NCI-H2227 (cell line): ENCODE measurements at regions not wholly inside any gene's neighbourhood (a gene's known extent, or its start where the extent isn't known, plus 50 kb on each side); places are given as distances from the start of the nearest gene placed in this dataset.
"Not testable (repeated sequence)": the region's sequence is repeated elsewhere in the genome, so short reads cannot be mapped to it uniquely, and the experiment has no call there.

ENCODE experiments used
- DNase-seq: peaks from one replicate; lab custom pipeline; 2025; ENCODE audit not compliant: unreplicated experiment; lab: John Stamatoyannopoulos, UW

GRCh38 chr10:21036757-21037156, 139.6 kb upstream of the NEBL start:
- DNase-seq = no peak

DNA sequence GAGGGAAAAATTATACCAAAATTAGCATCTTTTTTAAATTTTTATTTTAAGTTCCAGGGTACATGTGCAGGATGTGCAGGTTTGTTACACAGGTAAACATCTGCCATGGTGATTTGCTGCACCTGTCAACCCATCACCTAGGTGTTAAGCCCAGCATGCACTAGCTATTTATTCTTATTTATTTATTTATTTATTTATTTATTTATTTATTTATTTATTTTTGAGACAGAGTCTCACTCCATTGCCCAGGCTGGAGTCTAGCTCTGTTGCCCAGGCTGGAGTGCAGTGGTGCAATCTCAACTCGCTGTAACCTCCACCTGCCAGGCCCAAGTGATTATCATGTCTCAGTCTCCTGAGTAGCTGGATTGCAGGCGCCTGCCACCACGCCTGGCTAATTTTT, 137.7 kb upstream of the NEBL start:
- DNase-seq = not testable (repeated sequence)

DNA sequence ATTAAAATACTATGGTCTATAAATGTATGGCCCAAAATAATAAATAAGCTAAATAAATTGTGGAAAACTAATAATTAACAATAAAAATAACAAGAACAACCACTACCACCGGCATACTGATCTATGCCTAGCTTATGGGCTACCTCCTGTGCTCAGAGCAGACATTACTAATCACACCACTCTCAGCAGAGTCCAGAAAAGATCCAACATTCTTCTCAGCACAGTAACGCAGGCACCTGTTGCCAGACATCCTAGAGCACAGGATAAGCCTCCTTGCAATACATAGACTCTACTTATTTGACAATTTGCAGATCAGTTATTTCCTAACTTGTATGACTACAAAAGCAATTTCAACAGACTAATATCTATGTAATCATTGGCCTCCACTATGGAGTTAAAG, 137.1 kb upstream of the NEBL start:
- DNase-seq = no peak

DNA sequence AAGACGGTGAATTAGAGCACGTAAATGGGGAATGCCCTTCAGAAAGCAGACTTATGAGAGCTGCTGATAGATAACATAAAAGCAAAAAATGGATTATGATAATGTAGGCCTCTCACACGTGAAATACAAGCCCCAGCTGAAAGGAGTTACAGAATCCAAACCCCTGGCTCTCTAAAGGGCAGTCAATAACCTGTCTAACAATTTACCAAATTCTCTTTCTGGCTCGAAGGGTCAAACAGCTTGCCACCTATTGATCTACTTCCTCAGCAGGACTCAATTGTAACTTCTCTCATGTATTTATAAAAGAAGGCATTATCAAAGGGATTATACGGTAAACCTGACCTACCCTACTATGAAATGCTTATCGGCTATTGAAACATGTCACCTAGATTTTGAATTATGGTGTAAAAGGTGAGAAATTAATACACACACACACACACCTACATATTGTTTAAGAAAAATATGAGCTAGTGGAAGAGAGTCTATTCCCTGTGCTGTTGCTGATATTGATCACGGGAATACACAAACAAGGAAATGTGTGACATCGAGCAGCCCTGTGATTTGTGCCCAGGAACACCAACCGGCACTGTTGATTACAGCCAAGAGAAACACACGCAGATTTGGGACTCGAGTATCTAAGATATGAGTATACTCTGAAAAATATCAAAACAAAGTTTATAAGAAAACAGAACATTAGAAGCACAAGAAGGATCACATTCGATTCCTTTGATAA, 135.6 kb upstream of the NEBL start:
- no peak for DNase-seq

GRCh38 chr10:21031232-21031795, 134.2 kb upstream of the NEBL start:
- no peak for DNase-seq

DNA sequence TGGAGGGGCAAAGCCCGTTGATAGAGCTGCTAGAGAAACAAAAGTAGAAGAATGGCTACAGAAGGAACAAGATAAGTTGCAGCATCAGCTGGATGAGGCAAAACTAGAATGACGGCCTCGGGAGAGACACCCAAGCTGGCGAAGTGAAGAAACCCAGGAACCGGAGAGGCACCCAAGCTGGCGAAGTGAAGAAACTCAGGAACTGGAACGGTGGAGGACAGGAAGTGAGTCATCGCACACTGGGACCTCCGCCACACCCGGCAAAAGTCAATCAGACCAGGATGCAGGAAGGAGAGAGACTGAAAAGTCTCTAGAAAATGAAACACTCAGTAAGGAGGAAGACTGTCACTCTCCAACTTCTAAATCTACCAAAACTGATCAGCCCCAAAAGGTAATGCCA, 133.0 kb upstream of the NEBL start:
- no peak for DNase-seq

DNA sequence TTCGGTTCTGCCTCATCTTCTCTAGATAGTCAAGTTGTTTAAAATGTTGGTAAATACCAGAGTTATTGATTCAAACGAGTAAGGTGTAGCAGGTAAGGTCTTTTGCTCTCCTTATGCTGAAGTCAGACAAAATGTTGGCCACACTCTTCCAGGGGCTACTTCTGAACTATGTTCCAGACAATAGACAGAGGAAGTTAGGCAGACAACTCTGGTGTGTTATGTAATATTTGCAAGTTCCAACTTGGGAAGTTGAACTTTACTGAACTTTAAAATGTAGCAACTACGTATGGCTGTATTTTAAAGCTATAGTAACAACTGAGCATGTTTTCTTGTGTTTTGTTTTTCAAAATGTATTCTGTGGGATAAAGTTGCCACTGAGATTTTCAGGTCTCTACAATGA, 125.7 kb upstream of the NEBL start:
- no peak for DNase-seq

- no peak for DNase-seq
Measured at GRCh38 chr10:21021843-21022594, 124.9 kb upstream of the NEBL start.

GRCh38 chr10:21021231-21021630, 124.1 kb upstream of the NEBL start:
- no peak for DNase-seq

GRCh38 chr10:21020545-21020944, 123.4 kb upstream of the NEBL start:
- DNase-seq = no peak

GRCh38 chr10:21019436-21019835, 122.3 kb upstream of the NEBL start:
- no peak for DNase-seq

GRCh38 chr10:21015851-21016250, 118.7 kb upstream of the NEBL start:
- no peak for DNase-seq

GRCh38 chr10:21014141-21014540, 117.0 kb upstream of the NEBL start:
- no peak for DNase-seq

- DNase-seq = no peak
Measured at GRCh38 chr10:21011433-21012018, 114.4 kb upstream of the NEBL start.

DNA sequence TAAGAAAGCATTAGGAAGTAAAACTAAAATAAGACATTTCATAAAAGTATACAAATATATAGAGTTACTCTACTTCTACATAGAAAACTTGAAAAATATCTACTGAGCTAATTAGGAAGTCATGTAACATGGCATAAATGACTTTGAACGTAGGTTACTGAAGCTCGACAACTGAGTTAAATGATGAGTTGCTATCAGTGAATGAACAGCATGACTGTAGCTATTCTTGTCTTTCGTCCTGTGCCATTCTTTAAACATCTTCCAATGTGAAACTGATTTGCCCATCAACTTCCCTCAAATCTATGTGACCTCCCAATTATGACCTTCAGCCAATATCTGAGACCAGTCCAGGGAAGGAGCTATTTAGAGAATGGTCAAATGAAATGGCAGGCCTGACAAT, 113.5 kb upstream of the NEBL start:
- DNase-seq = no peak

DNA sequence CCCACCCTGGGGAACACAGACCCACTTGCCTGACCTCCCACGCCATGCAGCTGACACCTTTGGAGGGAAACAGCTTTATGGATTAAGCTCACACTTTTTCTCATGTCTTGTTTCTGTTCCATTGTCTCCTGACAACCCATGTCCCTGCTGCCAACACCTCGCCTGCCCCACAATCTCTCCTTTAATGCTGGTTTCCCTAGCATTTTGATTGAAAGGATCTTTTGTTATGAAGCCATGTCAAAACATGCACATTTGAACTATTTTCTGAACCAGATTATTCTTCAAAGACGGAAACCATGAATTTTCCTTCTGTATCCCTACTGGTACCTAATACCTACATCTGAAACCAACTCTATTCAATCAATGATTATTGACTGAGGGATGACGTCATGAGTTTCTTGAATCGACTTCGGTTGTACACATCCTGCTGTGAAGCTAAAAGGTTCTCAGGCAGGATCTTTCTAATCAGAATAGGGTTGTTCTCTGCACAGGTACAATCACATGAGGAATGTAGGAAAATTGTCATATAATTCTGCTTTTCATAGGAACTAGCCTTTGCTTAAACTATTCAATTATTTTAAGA, 106.2 kb upstream of the NEBL start:
- no peak for DNase-seq

- no peak for DNase-seq
Measured at GRCh38 chr10:21002091-21002878, 105.2 kb upstream of the NEBL start.

DNA sequence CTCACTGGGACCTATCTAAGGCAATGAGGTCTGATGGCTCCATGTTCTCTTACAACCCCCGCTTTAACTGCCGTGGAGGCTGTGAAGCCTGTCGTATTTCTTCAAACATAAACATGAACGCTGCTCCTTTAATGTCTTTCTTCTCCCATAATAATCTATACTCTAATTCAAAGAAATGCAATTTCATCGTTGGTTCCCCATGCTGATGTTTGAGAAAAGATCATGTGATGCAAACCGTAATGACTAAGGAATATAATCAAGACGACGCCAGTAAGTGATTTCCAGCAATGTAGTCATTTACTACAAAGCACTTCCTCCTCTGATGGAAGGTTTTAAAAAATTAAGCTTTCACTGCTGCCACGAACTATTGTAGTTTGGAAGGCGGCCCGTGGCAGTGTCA, 102.6 kb upstream of the NEBL start:
- no peak for DNase-seq

DNA sequence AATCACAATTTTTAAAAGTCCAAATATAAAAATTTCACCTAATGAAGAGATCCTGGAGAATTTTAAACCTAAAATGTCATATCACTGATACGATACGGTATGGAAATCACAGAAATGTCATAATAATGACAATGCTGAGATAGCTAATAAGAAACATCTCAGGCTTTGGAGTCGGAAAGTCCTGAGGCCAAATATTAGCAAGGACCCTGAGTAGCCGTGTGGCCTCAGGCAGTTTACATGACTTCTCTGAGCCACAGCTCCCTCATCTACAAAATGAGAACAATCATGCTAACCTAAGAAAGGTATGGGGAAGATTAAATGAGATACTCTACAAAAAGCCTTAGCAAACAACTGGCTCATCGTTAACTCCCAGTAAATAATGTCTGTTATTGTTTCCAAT, 100.9 kb upstream of the NEBL start:
- DNase-seq = no peak

DNA sequence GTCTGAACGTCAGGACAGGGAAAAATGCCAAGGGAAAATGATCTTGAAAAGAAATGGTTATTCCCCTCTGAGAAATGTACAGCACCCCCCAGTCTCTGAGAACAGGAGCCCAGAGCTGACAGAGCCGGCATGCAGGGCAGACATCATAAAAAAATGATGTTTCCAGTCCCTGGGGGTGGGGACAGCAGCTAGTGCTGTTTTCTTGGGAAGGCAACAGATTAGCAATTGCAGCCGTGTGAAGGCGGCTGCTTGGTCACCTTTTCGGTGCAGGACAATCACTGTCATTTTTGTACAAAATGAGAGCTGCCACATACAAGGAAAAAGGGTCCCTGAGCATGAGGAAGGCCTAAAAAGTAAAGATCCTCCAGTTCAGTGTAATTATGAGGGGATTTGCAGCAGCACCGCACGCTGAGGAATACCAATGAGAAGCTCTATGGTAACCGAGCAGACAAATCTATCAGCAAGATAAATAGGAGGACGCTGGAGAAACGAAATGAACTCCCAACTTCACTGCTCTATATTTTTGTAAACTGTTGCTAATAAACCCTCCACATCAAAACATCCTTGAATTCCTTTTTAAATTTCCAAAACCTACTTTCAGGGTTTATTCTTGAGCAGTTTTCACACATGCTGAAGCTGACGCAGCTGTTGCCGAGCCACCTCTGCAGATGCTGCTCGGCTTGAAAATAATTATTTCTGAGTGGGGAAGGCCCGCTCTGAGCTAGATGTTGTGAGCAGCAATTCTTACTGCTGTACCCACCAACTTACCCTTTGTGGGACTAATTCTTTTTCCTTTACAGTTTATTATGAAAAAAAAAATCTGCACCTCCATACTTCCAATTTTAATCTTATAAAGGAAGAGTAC, 98.2 kb upstream of the NEBL start:
- peak; percentile 58 for DNase-seq
